ENCODE measurements at regions not wholly inside any gene's neighbourhood (a gene's known extent, or its start where the extent isn't known, plus 50 kb on each side); places are given as distances from the start of the nearest gene placed in this dataset.

- H3K4me3 ChIP-seq (ENCODE audit: low read length), result no peak overlapping the region
- no peak for DNase-seq (ENCODE audit: low read depth)
- no peak for TF ChIP-seq CTCF (conservative IDR thresholded peaks at IDR 0.05; ENCODE audit: low read length)
Observed at GRCh38 chr18:78071166-78071710, 821.6 kb downstream of the GALR1 start.

- no peak overlapping the region for H3K4me3 ChIP-seq (ENCODE audit: low read length)
- TF ChIP-seq CTCF (conservative IDR thresholded peaks at IDR 0.05; ENCODE audit: low read length), result no peak
Observed at GRCh38 chr18:78071776-78072175, 822.1 kb downstream of the GALR1 start.

GRCh38 chr18:78072375-78072774 is 822.7 kb downstream of the GALR1 start:
- no peak for TF ChIP-seq CTCF (conservative IDR thresholded peaks at IDR 0.05; ENCODE audit: low read length)
- H3K4me3 ChIP-seq (ENCODE audit: low read length), result no peak overlapping the region
- no peak for DNase-seq (ENCODE audit: low read depth)

More at GRCh38 chr18:78071776-78072175, 822.1 kb downstream of the GALR1 start:
- DNase-seq (ENCODE audit: low read depth), result no peak

GRCh38 chr18:78073275-78073674 is 823.6 kb downstream of the GALR1 start:
- no peak for TF ChIP-seq CTCF (conservative IDR thresholded peaks at IDR 0.05; ENCODE audit: low read length)
- no peak overlapping the region for H3K4me3 ChIP-seq (ENCODE audit: low read length)
- no peak for DNase-seq (ENCODE audit: low read depth)

GRCh38 chr18:78074400-78075020 is 824.9 kb downstream of the GALR1 start:
- H3K4me3 ChIP-seq (ENCODE audit: low read length), result no peak overlapping the region
- no peak for DNase-seq (ENCODE audit: low read depth)
- no peak for TF ChIP-seq CTCF (conservative IDR thresholded peaks at IDR 0.05; ENCODE audit: low read length)

- no peak overlapping the region for H3K4me3 ChIP-seq (ENCODE audit: low read length)
- no peak for TF ChIP-seq CTCF (conservative IDR thresholded peaks at IDR 0.05; ENCODE audit: low read length)
- no peak for DNase-seq (ENCODE audit: low read depth)
Observed at GRCh38 chr18:78080081-78080480, 830.4 kb downstream of the GALR1 start.

GRCh38 chr18:78080761-78081160 is 831.1 kb downstream of the GALR1 start:
- no peak for TF ChIP-seq CTCF (conservative IDR thresholded peaks at IDR 0.05; ENCODE audit: low read length)
- DNase-seq (ENCODE audit: low read depth), result no peak
- no peak overlapping the region for H3K4me3 ChIP-seq (ENCODE audit: low read length)

All from AG10803 (cell line).